ENCODE measurements at regions not wholly inside any gene's neighbourhood (a gene's known extent, or its start where the extent isn't known, plus 50 kb on each side); places are given as distances from the start of the nearest gene placed in this dataset.

DNA sequence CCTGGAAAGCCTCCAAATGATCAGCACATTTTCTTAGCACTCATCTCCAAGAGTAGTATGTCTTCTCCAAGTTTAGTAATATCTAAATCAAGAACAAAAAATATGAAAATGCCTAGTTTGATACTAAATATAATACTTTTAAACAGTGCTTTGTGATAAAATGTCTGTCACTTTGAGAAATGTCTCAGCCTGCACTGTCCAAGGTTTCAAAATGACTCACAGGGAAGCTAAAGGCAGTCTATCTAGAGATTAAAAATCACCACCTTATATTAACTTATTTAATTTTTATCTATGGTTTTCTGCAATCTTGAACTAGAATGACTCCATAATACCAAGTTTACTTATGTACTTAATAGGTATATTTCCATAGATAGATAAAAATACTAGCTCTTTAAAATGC lies 633.0 kb upstream of the C9orf72 start:
- no peak for DNase-seq (ENCODE audit: low spot score)

DNA sequence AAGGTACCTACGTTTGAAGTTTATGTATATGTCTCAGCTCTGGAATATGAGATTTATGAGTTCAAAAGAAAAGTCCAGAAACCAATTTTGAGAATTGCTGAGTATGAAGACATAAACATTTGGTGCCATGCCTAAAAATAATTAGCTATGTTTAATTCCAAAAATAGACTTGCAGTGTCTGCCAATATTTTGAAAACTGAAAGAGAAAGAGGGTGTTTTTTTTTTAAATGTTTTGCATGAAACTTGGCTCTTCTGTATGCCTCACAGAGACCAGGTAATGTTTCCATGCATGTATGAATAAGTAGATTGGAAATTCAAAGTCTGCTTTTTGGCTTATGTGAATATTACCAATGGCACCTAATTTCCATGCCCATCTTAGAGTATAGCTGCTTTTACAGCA lies 634.4 kb upstream of the C9orf72 start:
- no peak for DNase-seq (ENCODE audit: low spot score)

- no peak for DNase-seq (ENCODE audit: low spot score)
Measured at GRCh38 chr9:28209130-28209529, 635.8 kb upstream of the C9orf72 start.

DNA sequence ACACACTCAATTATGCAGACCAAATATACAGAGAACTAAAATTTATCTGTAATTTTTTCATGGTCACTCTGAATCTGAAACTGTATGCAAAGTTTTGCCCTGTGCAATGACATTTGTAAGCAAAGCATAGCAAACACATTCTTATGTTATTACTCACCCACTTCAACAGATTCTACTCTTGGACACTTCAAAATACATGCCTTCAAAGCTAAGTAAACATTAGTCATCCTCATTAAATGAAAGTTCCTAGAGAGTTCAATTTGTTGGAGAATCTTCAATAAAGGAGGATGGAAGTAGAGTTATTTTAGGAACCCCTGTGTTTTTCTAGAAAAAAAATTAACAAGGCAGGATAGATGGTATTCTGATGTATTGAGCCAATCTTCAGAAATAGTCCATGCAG lies 639.7 kb upstream of the C9orf72 start:
- no peak for DNase-seq (ENCODE audit: low spot score)

GRCh38 chr9:28215536-28216299 lies 642.4 kb upstream of the C9orf72 start:
- DNase-seq (ENCODE audit: low spot score), result no peak

- no peak for DNase-seq (ENCODE audit: low spot score)
Measured at GRCh38 chr9:28232686-28233085, 659.4 kb upstream of the C9orf72 start.

DNA sequence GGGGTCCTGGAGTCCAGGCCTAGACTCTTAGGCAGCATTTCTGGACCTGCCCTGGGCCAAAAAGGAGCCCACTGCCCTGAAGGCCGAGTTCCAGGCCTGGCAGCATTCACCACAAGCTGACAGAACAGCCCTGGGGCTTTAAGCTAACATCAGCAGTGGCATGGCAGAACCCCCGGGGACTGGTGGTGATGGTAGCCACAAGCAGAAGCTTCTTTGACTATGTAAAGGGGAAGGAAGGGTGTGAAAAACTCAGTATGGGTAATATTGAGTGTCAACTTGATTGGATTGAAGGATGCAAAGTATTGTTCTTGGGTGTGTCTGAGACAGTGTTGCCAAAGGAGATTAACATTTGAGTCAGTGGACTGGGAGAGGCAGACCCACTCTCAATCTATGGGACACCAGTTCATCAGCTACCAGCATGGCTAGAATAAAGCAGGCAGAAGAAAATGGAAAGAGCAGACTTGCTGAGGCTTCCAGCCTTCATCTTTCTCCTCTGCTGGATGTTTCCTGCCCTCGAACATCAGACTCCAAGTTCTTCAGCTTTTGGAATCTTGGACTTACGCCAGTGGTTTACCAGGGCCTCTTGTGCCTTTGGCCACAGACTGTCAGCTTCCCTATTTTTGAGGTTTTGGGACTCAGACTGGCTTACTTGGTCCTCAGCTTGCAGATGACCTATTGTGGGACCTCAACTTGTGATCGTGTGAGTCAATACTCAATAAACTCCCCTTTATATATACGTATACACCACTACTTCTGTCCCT lies 661.0 kb upstream of the C9orf72 start:
- DNase-seq (ENCODE audit: low spot score), result no peak

DNA sequence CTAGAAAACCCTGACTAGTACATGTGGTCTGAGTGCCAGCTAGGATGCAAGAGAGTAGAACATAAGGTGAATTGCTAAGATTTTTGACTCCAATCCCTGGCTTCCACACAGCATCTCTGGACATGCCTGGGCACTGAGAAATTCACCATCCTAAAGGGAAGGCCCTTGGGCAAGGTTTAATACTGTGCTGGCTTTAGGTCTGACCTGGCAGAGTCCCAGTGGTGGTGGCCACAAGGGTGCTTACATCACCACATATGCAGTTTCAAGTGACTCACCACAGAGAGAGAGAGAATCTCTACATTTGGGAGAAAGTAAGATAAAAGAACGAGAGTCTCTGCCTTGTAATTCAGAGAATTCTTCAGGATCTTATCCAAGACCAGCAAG lies 661.6 kb upstream of the C9orf72 start:
- no peak for DNase-seq (ENCODE audit: low spot score)

GRCh38 chr9:28249424-28249823 lies 676.1 kb upstream of the C9orf72 start:
- DNase-seq (ENCODE audit: low spot score), result no peak

GRCh38 chr9:28255174-28255573 lies 681.9 kb upstream of the C9orf72 start:
- DNase-seq (ENCODE audit: low spot score), result no peak

GRCh38 chr9:28260330-28260729 lies 687.0 kb upstream of the C9orf72 start:
- no peak for DNase-seq (ENCODE audit: low spot score)

- DNase-seq (ENCODE audit: low spot score), result no peak
Measured at GRCh38 chr9:28264368-28264767, 691.1 kb upstream of the C9orf72 start.

DNA sequence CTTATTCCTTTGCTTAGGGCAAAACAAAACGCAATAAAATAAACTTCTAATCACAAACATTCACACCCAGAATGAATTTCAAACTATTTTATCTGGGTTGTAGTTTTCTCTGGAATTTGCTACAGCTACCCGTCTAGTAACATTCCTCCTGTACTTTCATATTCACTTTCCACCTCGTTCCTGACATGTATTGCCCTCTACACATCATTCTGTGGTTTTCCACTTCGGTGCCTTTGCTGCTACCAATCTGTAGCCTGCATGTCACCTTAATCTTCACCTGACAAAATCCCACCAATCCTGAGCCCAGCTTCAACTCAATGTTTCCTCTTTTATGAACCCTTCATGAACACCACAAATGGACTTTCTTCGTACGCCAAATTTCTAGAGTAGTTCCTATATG lies 694.1 kb upstream of the C9orf72 start:
- DNase-seq (ENCODE audit: low spot score), result no peak

DNA sequence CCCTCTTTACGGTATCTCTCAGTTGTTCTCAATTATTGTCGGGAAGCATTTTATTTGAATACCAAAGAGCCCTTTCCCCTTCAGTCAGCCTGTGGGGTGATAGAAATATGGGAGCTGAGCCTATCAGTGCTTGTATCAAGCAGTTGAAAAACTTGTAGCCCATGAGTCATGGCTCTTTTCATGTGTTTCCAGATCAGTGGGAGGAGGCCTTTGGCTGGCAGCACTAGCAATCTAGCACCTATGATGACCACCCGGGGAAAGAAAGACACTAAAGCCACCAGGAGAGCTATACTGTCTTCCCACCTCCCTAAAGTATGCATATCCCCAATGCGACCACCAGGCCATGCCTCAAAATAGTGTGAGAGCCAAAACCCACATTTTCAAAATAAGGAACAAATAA lies 696.9 kb upstream of the C9orf72 start:
- DNase-seq (ENCODE audit: low spot score), result peak; percentile 13

GRCh38 chr9:28272127-28272526 lies 698.8 kb upstream of the C9orf72 start:
- DNase-seq (ENCODE audit: low spot score), result no peak

- no peak for DNase-seq (ENCODE audit: low spot score)
Measured at GRCh38 chr9:28287455-28287854, 714.2 kb upstream of the C9orf72 start.

GRCh38 chr9:28289746-28290145 lies 716.5 kb upstream of the C9orf72 start:
- DNase-seq (ENCODE audit: low spot score), result no peak

- DNase-seq (ENCODE audit: low spot score), result no peak
Measured at GRCh38 chr9:28293369-28294090, 720.2 kb upstream of the C9orf72 start.

- no peak for DNase-seq (ENCODE audit: low spot score)
Measured at GRCh38 chr9:28301281-28301680, 728.0 kb upstream of the C9orf72 start.

GRCh38 chr9:28317745-28318144 lies 744.5 kb upstream of the C9orf72 start:
- DNase-seq (ENCODE audit: low spot score), result peak; percentile 2

GRCh38 chr9:28318515-28318914 lies 745.2 kb upstream of the C9orf72 start:
- peak; percentile 6 for DNase-seq (ENCODE audit: low spot score)

- DNase-seq (ENCODE audit: low spot score), result no peak
Measured at GRCh38 chr9:28319981-28320380, 746.7 kb upstream of the C9orf72 start.

GRCh38 chr9:28320616-28321015 lies 747.3 kb upstream of the C9orf72 start:
- DNase-seq (ENCODE audit: low spot score), result peak; percentile 3
